ENCODE measurements at regions not wholly inside any gene's neighbourhood (a gene's known extent, or its start where the extent isn't known, plus 50 kb on each side); places are given as distances from the start of the nearest gene placed in this dataset.

DNA sequence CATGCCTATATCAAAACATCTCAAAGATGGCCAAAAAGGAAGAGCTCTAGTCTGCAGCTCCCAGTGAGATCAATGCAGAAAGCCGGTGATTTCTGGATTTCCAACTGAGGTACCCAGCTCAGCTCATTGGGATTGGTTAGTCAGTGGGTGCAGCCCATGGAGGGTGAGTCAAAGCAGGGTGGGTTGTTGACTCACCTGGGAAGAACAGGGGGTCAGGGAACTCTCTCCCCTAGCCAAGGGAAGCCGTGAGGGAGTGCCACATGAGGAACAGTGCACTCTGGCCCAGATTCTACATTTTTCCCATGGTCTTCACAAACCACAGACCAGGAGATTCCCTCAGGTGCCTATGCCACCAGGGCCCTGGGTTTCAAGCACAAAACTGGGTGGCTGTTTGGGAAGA is 57.3 kb upstream of the FGF16 start:
- TF ChIP-seq, protein P1, sequence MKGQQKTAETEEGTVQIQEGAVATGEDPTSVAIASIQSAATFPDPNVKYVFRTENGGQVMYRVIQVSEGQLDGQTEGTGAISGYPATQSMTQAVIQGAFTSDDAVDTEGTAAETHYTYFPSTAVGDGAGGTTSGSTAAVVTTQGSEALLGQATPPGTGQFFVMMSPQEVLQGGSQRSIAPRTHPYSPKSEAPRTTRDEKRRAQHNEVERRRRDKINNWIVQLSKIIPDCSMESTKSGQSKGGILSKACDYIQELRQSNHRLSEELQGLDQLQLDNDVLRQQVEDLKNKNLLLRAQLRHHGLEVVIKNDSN (IDR thresholded peaks at IDR 0.05): no peak
- TF ChIP-seq YY1 (IDR thresholded peaks at IDR 0.05; ENCODE audit: low read depth): no peak
- no peak for TF ChIP-seq FOXM1 (IDR thresholded peaks at IDR 0.05; ENCODE audit: borderline replicate concordance, low read depth)
- TF ChIP-seq TCF12 (IDR thresholded peaks at IDR 0.05; ENCODE audit: low read depth): no peak
- TF ChIP-seq RAD21 (IDR thresholded peaks at IDR 0.05; ENCODE audit: low read depth): no peak
- TF ChIP-seq CREB1 (IDR thresholded peaks at IDR 0.05; ENCODE audit: low read depth): no peak
- no peak for TF ChIP-seq NFIC (IDR thresholded peaks at IDR 0.05)
- TF ChIP-seq EP300 (IDR thresholded peaks at IDR 0.05; ENCODE audit: borderline replicate concordance): no peak
- TF ChIP-seq TEAD4 (IDR thresholded peaks at IDR 0.05): no peak
- TF ChIP-seq EGR1 (IDR thresholded peaks at IDR 0.05): no peak
- TF ChIP-seq, protein P2, sequence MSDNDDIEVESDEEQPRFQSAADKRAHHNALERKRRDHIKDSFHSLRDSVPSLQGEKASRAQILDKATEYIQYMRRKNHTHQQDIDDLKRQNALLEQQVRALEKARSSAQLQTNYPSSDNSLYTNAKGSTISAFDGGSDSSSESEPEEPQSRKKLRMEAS (IDR thresholded peaks at IDR 0.05): no peak
- TF ChIP-seq CEBPB (IDR thresholded peaks at IDR 0.05): no peak
- no peak for TF ChIP-seq ZBTB7A (IDR thresholded peaks at IDR 0.05; ENCODE audit: low read depth)
- no peak for TF ChIP-seq TAF1 (IDR thresholded peaks at IDR 0.05; ENCODE audit: low read depth)
- TF ChIP-seq, protein P3, sequence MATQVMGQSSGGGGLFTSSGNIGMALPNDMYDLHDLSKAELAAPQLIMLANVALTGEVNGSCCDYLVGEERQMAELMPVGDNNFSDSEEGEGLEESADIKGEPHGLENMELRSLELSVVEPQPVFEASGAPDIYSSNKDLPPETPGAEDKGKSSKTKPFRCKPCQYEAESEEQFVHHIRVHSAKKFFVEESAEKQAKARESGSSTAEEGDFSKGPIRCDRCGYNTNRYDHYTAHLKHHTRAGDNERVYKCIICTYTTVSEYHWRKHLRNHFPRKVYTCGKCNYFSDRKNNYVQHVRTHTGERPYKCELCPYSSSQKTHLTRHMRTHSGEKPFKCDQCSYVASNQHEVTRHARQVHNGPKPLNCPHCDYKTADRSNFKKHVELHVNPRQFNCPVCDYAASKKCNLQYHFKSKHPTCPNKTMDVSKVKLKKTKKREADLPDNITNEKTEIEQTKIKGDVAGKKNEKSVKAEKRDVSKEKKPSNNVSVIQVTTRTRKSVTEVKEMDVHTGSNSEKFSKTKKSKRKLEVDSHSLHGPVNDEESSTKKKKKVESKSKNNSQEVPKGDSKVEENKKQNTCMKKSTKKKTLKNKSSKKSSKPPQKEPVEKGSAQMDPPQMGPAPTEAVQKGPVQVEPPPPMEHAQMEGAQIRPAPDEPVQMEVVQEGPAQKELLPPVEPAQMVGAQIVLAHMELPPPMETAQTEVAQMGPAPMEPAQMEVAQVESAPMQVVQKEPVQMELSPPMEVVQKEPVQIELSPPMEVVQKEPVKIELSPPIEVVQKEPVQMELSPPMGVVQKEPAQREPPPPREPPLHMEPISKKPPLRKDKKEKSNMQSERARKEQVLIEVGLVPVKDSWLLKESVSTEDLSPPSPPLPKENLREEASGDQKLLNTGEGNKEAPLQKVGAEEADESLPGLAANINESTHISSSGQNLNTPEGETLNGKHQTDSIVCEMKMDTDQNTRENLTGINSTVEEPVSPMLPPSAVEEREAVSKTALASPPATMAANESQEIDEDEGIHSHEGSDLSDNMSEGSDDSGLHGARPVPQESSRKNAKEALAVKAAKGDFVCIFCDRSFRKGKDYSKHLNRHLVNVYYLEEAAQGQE (IDR thresholded peaks at IDR 0.05; ENCODE audit: low read depth): no peak

DNA sequence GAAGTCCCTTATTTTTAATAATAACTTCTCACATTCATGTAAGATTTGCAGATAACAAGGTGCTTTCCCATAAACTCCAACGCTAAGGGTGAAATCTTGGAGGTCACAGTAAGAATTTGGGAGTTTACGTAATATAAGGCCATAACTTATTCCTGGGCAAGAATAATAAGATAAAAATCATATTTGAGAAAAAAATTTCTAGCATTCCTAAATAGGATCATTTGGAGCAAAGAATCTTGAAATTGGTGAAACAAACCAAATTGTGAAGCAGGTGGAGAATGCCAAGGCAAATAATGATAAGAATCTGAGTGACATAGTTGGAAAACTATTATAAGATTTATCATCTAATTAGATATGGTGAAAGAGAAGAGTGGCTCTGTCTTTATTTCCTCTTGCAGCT is 50.4 kb upstream of the FGF16 start:
- TF ChIP-seq ZBTB7A (IDR thresholded peaks at IDR 0.05; ENCODE audit: low read depth): no peak
- no peak for TF ChIP-seq FOXM1 (IDR thresholded peaks at IDR 0.05; ENCODE audit: borderline replicate concordance, low read depth)
- no peak for TF ChIP-seq EGR1 (IDR thresholded peaks at IDR 0.05)
- TF ChIP-seq, protein P3 (IDR thresholded peaks at IDR 0.05; ENCODE audit: low read depth): no peak
- TF ChIP-seq EP300 (IDR thresholded peaks at IDR 0.05; ENCODE audit: borderline replicate concordance): no peak
- no peak for TF ChIP-seq CREB1 (IDR thresholded peaks at IDR 0.05; ENCODE audit: low read depth)
- TF ChIP-seq, protein P2 (IDR thresholded peaks at IDR 0.05): no peak
- TF ChIP-seq YY1 (IDR thresholded peaks at IDR 0.05; ENCODE audit: low read depth): no peak
- TF ChIP-seq, protein P1 (IDR thresholded peaks at IDR 0.05): no peak
- no peak for TF ChIP-seq TAF1 (IDR thresholded peaks at IDR 0.05; ENCODE audit: low read depth)
